ENCODE measurements at regions not wholly inside any gene's neighbourhood (a gene's known extent, or its start where the extent isn't known, plus 50 kb on each side); places are given as distances from the start of the nearest gene placed in this dataset.

GRCh38 chr5:164824671-164825070, 1319.3 kb downstream of the MAT2B start:
- H3K9ac ChIP-seq = no peak overlapping the region
- in situ Hi-C loops (cut with MboI) = no loop called here
- peaks cover 4% of the 10 kb centered on the region for H3K9me3 ChIP-seq (ENCODE audit: low read depth)
- H3K4me1 ChIP-seq (ENCODE audit: insufficient read depth) = no peaks in the 10 kb centered on the region
- H3K4me3 ChIP-seq = no peak overlapping the region
- no peak overlapping the region for H3K27ac ChIP-seq
- no peaks in the 10 kb centered on the region for H3F3A ChIP-seq (ENCODE audit: insufficient read depth)
- WGBS, 2 experiments (ENCODE audit: low coverage in 1 of 2, low lambda C conversion rate in 2 of 2, missing lambda C conversion rate in 2 of 2) = 8 to 9% methylated on average over 6 of the region's 6 CpGs
- DNase-seq = no peak
- H3K4me2 ChIP-seq (ENCODE audit: unreplicated experiment) = no peak overlapping the region
- H2AFZ ChIP-seq = no peak overlapping the region
- no peaks in the 10 kb centered on the region for H3K27me3 ChIP-seq (replicated peaks; ENCODE audit: insufficient read depth)
- no peaks in the 10 kb centered on the region for H4K20me1 ChIP-seq (ENCODE audit: insufficient read depth)
- TF ChIP-seq EZH2 (IDR thresholded peaks at IDR 0.05; ENCODE audit: insufficient read depth, poor library complexity, severe bottlenecking) (no peak), EZH2phosphoT487 (IDR thresholded peaks at IDR 0.05; ENCODE audit: insufficient read depth, low read depth) (no peak)
- no peaks in the 10 kb centered on the region for H3K79me2 ChIP-seq (ENCODE audit: insufficient read depth)
- peaks cover 2% of the 10 kb centered on the region; the same call in 1 of the 2 replicates for H3K9me2 ChIP-seq (ENCODE audit: insufficient read depth)
- no peaks in the 10 kb centered on the region for H3K36me3 ChIP-seq (ENCODE audit: low read depth)

GRCh38 chr5:164832516-164832915, 1327.1 kb downstream of the MAT2B start:
- WGBS, 2 experiments (ENCODE audit: low coverage in 1 of 2, low lambda C conversion rate in 2 of 2, missing lambda C conversion rate in 2 of 2) = 37 to 41% methylated on average over 6 of the region's 6 CpGs
- no peak for DNase-seq
- Histone ChIP-seq H3K9ac (no peak overlapping the region), H4K20me1 (ENCODE audit: insufficient read depth) (no peaks in the 10 kb centered on the region), H3K4me1 (ENCODE audit: insufficient read depth) (no peaks in the 10 kb centered on the region), H3K9me2 (ENCODE audit: insufficient read depth) (no peaks in the 10 kb centered on the region), H2AFZ (no peak overlapping the region), H3K36me3 (ENCODE audit: low read depth) (no peaks in the 10 kb centered on the region), H3K4me3 (no peak overlapping the region), H3K27me3 (replicated peaks; ENCODE audit: insufficient read depth) (no peaks in the 10 kb centered on the region), H3K79me2 (ENCODE audit: insufficient read depth) (no peaks in the 10 kb centered on the region), H3K4me2 (ENCODE audit: unreplicated experiment) (no peak overlapping the region), H3F3A (ENCODE audit: insufficient read depth) (no peaks in the 10 kb centered on the region), H3K27ac (no peak overlapping the region), H3K9me3 (ENCODE audit: low read depth) (no peaks in the 10 kb centered on the region)
- TF ChIP-seq EZH2 (IDR thresholded peaks at IDR 0.05; ENCODE audit: insufficient read depth, poor library complexity, severe bottlenecking) (no peak), EZH2phosphoT487 (IDR thresholded peaks at IDR 0.05; ENCODE audit: insufficient read depth, low read depth) (no peak)
- in situ Hi-C loops (cut with MboI) = no loop called here

GRCh38 chr5:164844348-164844747, 1338.9 kb downstream of the MAT2B start:
- no peak overlapping the region for H3K4me2 ChIP-seq (ENCODE audit: unreplicated experiment)
- H3K9ac ChIP-seq = no peak overlapping the region
- no peaks in the 10 kb centered on the region for H3K27me3 ChIP-seq (replicated peaks; ENCODE audit: insufficient read depth)
- H3K9me3 ChIP-seq (ENCODE audit: low read depth) = no peaks in the 10 kb centered on the region
- WGBS, 2 experiments (ENCODE audit: low coverage in 1 of 2, low lambda C conversion rate in 2 of 2, missing lambda C conversion rate in 2 of 2) = 57 to 67% methylated on average over 5 of the region's 5 CpGs
- no peak overlapping the region for H2AFZ ChIP-seq
- H3F3A ChIP-seq (ENCODE audit: insufficient read depth) = no peaks in the 10 kb centered on the region
- H3K27ac ChIP-seq = no peak overlapping the region
- in situ Hi-C loops (cut with MboI) = no loop called here
- no peaks in the 10 kb centered on the region for H3K79me2 ChIP-seq (ENCODE audit: insufficient read depth)
- no peaks in the 10 kb centered on the region for H3K9me2 ChIP-seq (ENCODE audit: insufficient read depth)
- no peak for TF ChIP-seq EZH2 (IDR thresholded peaks at IDR 0.05; ENCODE audit: insufficient read depth, poor library complexity, severe bottlenecking)
- TF ChIP-seq EZH2phosphoT487 (IDR thresholded peaks at IDR 0.05; ENCODE audit: insufficient read depth, low read depth) = no peak
- H3K4me3 ChIP-seq = no peak overlapping the region
- H4K20me1 ChIP-seq (ENCODE audit: insufficient read depth) = no peaks in the 10 kb centered on the region
- H3K36me3 ChIP-seq (ENCODE audit: low read depth) = no peaks in the 10 kb centered on the region
- DNase-seq = no peak
- H3K4me1 ChIP-seq (ENCODE audit: insufficient read depth) = no peaks in the 10 kb centered on the region

- WGBS, 2 experiments (ENCODE audit: low coverage in 1 of 2, low lambda C conversion rate in 2 of 2, missing lambda C conversion rate in 2 of 2) = 20 to 25% methylated on average over 2 of the region's 2 CpGs
- H3K27me3 ChIP-seq (replicated peaks; ENCODE audit: insufficient read depth) = no peaks in the 10 kb centered on the region
- no peak overlapping the region for H2AFZ ChIP-seq
- no peaks in the 10 kb centered on the region for H3K9me2 ChIP-seq (ENCODE audit: insufficient read depth)
- no peaks in the 10 kb centered on the region for H3K79me2 ChIP-seq (ENCODE audit: insufficient read depth)
- H3K27ac ChIP-seq = no peak overlapping the region
- no peaks in the 10 kb centered on the region for H3K36me3 ChIP-seq (ENCODE audit: low read depth)
- no peak overlapping the region for H3K4me3 ChIP-seq
- H3K9ac ChIP-seq = no peak overlapping the region
- no peaks in the 10 kb centered on the region for H3K4me1 ChIP-seq (ENCODE audit: insufficient read depth)
- in situ Hi-C loops (cut with MboI) = no loop called here
- TF ChIP-seq EZH2 (IDR thresholded peaks at IDR 0.05; ENCODE audit: insufficient read depth, poor library complexity, severe bottlenecking) (no peak), EZH2phosphoT487 (IDR thresholded peaks at IDR 0.05; ENCODE audit: insufficient read depth, low read depth) (no peak)
- no peaks in the 10 kb centered on the region for H3F3A ChIP-seq (ENCODE audit: insufficient read depth)
- no peak overlapping the region for H3K4me2 ChIP-seq (ENCODE audit: unreplicated experiment)
- H4K20me1 ChIP-seq (ENCODE audit: insufficient read depth) = no peaks in the 10 kb centered on the region
- no peaks in the 10 kb centered on the region for H3K9me3 ChIP-seq (ENCODE audit: low read depth)
- no peak for DNase-seq
Observed at GRCh38 chr5:164860896-164861295, 1355.5 kb downstream of the MAT2B start.

DNA sequence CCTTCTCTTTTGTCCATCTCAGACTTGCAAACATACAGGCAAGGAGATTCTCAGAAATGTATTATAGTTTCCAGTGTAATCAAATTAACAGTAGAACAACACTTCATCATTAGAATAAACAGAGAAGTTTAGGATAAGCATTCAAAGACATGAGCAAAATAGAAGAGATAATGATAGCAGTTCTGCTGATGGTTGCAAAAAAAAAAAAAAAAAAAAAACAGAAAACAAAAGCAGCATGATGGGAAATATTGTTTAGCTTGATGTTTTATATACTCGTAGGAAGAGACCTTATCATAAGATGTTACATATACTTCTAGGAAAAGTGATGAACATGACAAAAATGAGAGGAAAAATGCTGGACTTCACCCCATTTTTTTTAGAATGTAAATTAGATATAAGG, 1356.2 kb downstream of the MAT2B start:
- TF ChIP-seq EZH2 (IDR thresholded peaks at IDR 0.05; ENCODE audit: insufficient read depth, poor library complexity, severe bottlenecking) = no peak
- no peak for TF ChIP-seq EZH2phosphoT487 (IDR thresholded peaks at IDR 0.05; ENCODE audit: insufficient read depth, low read depth)
- no peak overlapping the region for H3K9ac ChIP-seq
- H2AFZ ChIP-seq = no peak overlapping the region
- no peak for DNase-seq
- H4K20me1 ChIP-seq (ENCODE audit: insufficient read depth) = no peaks in the 10 kb centered on the region
- in situ Hi-C loops (cut with MboI) = no loop called here
- no peaks in the 10 kb centered on the region for H3K27me3 ChIP-seq (replicated peaks; ENCODE audit: insufficient read depth)
- no peak overlapping the region for H3K4me3 ChIP-seq
- no peaks in the 10 kb centered on the region for H3F3A ChIP-seq (ENCODE audit: insufficient read depth)
- no peaks in the 10 kb centered on the region for H3K9me2 ChIP-seq (ENCODE audit: insufficient read depth)
- H3K79me2 ChIP-seq (ENCODE audit: insufficient read depth) = no peaks in the 10 kb centered on the region
- H3K4me2 ChIP-seq (ENCODE audit: unreplicated experiment) = no peak overlapping the region
- H3K9me3 ChIP-seq (ENCODE audit: low read depth) = no peaks in the 10 kb centered on the region
- no peak overlapping the region for H3K27ac ChIP-seq
- no peaks in the 10 kb centered on the region for H3K36me3 ChIP-seq (ENCODE audit: low read depth)
- 0 to 3% methylated on average over 1 of the region's 1 CpG for WGBS, 2 experiments (ENCODE audit: low coverage in 1 of 2, low lambda C conversion rate in 2 of 2, missing lambda C conversion rate in 2 of 2)
- H3K4me1 ChIP-seq (ENCODE audit: insufficient read depth) = no peaks in the 10 kb centered on the region
